Suppressor macrophage (primary cell): ENCODE measurements at regions not wholly inside any gene's neighbourhood (a gene's known extent, or its start where the extent isn't known, plus 50 kb on each side); places are given as distances from the start of the nearest gene placed in this dataset.

Source experiments
- DNase-seq, 4 experiments: peaks; one replicate each; pipeline ENCODE4 v3.0.0-alpha.2; 2020 to 2022

DNA sequence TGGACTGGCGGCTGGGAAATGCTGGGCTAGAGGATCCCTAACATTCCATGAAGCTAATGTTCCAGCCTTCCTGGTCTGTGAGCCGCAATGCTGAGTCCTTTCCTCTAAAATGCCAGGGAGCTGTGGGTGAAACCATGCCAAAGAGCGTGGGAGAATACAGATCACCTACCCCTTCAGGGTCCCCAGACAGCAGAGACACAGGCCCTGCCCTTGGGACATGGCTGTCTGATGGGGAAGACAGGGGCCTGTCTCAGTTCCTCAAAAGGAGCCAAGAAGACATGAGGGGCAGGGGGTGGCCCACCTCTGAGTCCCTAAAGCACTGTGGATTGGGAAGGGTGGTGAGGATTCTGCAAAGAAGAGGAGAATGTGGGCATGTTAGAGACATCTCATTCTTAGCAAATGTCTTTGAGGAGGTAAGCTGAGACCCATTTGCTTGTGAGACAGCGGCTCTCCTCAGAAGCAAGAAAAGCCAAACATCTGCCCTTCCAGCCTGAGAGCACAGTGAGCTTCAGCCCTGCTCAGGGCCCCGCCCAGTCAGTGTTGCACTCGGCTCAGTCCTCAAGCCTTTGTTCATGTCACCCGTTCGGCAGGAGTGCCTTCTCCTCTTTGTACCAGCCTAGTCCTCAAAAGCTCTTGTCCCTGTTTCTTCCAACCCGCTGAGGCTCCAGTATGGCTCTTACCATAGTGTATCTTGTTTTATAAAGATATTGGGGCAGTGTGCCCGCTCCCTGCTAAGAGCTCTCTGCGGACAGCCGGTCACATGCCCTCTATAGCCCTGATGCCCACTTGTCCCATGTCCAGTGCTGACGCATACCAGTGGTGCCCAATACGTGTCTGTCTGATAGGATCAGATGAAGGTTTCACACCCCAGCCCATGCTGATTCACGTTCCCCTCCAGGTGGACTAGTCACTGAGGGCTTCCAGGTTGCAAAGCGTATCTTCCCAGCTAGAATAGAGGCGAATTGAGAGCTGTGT lies 286.2 kb downstream of the CYP26B1 start:
- no peak for DNase-seq

DNA sequence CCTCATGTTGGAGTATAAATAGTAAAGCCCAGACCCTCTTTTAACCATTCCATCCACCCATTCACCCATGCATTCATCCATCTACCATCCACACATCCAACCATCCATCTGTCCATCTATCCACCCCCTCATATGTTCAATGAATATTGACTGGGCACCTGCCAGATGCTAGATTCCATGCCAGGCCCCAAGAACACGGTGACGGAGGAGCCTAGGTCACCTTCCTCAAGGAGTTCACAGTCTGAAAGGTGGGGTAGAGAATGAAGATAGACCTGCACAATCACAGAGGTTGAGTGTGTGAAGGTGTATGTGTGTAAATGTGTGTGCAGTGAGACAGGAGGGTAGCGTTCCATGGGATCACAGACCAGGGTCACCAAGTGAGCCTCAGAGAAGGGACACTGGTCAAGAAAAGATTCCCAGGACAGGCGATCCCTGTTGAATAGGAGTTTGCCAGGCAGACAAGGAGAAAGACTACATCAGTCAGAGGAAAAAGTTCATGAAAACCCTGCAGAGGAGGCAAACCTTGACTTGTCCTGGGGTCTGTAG lies 287.2 kb downstream of the CYP26B1 start:
- DNase-seq = no peak

DNA sequence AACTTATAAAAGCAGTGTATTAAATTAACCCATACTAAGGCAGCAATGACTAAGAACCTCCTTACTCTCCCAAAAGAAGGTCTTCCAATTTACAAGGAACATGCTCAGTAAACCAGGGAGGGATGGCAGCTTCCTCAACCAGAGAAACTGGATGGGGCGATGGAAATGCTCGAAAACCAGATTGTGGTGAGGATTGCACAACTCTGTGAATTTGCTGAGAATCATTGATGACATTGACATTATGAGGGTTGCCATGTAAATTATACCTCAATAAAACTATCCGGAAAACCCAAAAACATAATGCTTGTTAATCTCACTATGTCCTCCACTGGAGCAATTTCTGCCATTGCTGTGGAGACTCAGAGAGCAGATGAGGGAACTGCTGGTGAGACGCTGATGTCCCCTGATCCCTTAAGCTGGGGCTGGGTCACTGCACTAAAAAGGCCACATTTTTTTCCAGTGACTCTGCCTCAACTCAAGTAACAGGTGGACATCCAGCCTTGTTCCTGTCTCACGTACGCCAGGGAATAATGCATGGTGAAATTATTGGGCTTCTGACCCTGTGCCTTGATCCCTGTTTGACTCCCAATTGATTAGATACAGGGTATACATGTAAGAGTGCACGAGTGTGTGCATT lies 288.3 kb downstream of the CYP26B1 start:
- no peak for DNase-seq

DNA sequence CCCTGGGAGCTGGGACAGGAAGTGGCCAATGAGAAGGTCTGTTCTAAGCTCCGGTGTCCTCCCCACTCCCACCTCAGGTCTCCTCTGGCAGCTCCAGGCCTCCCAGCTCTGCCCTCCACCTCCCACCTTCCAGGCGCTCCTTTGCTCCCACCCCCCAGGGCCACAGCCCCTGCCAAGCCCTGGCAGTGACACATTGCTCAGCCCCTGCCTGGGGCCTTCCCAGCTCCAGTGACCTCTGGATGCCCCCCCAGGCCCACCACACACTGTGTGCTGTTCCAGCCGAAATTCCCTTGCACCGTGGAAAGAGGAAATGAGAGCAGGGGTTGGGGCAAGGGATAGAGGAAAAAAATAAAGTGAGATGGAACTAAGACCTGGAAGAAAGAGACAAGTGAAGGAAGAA lies 289.6 kb downstream of the CYP26B1 start:
- DNase-seq = no peak

DNA sequence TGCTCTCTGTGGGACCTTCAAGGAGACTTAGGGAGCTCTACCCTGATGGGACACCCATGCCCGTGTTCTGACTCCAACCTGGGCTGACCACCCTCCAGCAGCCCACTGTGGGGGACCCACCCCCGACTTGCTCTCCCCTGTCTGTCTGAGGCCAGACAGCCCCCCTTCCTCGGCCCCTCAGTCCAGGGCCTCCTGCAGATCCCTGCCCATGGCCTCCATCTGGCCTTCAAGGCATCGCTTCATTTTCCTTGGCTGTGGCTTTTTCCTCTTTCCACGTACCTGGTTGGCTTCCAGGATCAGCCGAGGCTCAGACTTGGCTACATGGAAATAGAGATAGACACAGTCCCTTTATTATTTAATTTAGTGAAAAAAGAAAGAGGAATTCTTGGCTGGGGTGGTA lies 290.0 kb downstream of the CYP26B1 start:
- no peak for DNase-seq

DNA sequence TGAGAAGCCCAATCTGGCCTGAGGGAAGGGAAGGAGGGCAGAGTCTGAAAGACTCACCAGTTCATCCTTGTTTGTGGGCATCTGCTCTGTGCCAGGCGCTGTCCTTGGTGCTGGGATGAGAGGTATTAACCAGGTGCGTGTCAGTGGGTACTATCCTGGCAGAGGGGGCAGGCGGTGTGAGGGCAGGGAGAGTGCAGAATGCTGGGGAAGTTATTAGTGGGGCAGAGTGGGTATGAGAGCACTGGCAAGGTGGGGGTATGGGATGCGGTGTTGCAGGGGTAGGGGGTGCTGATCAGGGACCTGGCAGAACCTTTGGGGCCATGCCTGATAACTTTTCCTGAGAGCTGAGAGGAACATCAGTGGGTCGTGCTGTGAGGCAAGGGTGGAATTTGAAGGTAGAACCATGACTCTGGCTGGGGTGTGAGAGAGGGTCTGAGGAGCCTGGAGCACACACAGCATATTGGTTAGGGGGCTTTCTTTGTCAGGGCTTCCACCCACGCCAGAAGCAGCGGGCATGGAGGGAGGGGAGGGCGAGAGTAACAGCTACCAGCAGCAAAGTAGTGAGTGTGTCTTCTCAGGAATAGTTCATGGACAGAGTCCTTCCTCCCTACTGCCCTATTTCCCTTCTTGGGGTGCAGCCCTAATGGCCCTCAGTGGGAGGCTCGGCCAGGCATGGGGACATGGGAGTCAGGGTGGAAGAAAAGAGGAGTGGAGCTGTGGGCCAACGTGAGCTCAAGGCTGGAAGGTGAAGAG lies 290.7 kb downstream of the CYP26B1 start:
- peak in 1 of 4 experiments; percentile 4 for DNase-seq

DNA sequence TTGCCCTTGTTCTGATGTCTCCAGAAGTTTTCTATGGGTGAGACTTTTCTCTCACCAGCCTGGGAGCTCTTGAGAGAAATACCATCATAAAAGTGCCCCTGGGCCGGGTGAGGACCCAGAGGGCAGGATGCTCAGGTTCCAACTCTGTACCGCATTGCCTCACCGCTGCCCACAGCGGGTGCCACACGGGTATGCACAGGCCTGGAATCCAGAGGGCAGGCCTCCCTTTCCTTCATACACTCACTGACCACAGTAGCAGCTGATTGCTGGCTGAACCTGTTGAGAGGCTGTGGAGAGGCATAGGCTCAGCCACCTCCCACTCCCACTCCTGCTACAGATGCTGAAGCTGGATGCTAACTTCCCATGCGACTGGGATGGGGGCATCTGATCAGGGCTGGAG lies 293.8 kb downstream of the CYP26B1 start:
- no peak for DNase-seq

DNA sequence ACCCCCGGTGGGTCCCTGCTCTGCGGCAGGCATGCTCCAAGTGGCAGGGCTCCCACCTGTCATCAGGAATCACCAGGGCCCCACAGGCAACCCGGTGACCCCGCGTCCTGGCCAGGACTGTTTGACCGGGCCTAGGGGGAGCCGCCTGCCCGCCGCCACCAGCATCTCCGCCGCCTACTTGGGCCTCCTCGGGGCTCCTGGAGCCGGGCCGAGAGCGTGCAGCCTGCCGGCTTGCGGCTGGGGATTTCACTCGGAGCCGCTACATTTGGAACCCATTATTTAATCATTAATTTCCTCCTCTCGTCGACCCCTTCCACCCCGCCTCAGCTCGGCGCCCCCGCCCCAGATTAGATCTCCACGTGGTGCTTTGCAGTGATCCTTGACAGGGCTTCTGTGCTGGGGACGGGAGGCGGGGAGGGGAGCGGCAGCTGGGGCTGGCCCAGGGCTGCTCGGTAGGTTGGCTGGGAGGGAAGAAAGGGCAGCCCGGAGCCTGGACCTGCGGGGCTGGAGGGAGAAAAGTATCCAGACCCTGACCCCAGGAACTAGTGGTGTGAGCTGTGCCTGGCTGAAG lies 295.4 kb downstream of the CYP26B1 start:
- no peak for DNase-seq

DNA sequence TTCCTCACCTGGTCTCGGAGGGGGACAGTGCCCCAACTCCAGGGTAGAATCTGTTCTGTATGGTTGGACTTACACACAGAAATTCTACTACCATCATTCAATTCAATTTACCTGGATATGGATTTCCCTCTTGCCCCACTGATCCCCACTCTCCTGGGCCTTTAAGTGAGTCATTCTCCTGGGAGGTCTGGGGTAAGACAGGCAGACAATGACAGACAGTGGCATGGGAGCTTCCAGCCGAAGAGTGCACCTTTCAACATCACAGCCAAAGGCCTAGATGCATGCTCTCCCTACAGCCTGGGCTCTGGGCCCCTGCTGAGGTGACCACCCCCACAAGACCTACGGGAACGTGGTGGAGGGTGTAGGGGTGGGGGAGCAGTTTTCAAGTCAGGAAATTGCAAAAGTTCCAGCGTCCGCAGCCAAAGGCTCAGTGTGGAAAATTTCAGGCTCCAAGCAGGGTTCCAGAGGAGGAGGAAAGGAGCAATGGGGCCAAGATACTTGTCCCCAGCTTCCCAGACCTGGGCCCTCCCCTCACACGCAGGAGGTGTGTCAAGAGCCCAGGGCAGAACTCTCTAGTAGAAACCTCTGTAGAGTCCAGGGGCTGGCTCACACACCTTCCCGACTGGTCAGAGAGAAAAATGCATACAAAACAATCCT lies 296.4 kb downstream of the CYP26B1 start:
- no peak for DNase-seq

DNA sequence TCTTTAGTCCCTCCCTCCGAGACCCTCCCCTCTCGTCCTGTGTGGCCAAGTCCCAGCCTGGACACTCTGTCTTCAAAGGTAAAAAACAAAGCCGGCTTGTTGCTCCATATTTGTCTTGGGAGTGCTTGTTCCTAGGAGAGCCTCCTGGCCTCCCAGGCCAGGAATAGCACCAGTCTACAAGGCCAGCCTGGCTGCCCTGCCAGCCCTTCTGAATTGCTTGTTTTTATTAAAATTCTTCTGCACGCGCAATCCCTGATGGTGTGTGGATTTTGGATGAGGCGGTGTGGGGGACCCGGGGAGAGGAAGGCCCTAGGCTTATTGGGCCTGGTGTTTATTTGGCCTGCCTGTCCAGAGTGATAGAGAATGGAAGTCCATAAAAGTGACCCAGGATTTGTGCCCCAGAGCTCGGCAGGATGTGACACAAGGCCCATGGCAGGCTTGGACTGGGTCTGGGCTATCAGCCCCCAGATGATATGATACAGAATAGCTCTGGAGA lies 297.3 kb downstream of the CYP26B1 start:
- DNase-seq = no peak

DNA sequence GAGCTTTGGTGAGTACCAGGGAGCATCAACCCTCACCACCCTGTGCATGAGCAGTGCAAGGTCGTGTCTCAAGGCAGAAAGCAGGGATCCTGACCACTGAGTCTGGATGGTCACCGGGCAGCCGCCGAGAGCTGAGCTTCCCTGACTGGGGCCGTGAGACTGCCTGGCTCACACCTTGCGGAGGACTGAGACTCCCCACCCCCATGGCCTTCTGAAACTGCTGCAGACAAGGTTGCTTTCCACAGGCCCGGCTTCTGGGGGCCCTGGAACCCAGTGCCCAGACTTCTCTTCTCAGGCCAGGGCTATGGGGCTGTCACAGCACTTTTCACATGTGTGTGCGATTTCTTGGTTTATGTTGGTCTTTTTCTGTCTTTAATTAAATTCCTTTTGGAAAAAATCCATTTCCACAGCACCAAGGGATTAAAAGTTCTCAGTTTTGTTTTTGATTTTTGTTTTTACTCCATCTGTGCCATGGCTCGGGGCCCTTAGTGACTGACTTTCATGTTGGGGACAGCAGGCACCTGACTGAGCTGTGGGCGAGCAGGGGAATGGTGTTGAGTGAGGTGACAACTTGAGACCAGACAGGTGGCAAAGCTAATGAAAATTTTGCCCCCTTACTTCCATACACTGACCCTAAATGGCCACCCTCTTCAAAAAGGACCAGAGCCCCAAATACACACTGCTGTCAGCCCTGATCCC lies 297.9 kb downstream of the CYP26B1 start:
- no peak for DNase-seq

DNA sequence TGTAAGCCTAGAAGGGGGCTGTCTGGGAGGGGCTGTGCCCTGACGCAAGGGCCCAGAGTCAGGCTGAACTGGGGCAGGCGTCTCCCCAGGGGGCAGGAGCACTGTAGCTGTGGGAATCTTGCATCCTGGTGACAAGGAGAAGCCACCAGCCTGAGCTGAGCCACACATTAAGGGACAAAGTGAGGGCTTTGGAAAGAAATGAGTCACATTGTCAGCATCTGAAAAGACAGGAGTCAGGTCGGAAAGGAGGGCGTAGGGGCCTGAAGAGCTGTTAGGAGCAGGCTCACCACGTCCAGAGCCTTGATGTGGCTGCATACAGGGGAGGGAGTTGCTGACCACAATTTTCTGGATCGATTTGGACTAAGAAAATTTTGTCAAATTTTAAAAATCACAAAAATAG lies 298.6 kb downstream of the CYP26B1 start:
- no peak for DNase-seq

DNA sequence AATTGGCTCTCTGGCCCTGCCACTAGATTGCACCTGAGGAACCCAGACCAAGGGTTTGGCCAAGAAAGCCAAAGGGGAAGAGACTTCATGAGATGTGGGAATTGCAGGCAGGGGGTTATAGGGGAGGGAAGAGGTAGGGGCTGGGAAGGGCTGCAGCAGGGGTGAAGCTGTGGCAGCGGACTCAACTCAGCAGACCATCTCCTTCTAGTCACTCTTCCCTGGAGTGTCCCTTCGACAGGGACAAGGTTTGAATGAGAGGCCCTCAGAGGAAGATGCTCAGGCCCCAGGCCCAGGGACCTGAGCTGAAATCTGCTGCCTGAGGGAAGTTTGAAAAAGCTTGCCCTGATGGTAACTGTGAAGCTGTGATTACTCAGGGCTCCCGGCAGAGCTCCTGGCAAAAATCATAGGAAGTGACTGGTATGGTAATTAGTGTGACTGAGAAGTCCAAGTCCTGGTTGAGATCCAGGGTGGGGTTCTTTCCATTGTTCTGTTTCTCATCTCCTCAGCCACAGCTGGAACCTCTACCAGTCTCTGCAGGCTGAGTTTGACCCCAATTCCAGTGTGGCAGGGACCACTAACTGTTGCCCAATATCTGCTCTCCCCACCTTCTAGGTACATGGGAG lies 300.9 kb downstream of the CYP26B1 start:
- no peak for DNase-seq

DNA sequence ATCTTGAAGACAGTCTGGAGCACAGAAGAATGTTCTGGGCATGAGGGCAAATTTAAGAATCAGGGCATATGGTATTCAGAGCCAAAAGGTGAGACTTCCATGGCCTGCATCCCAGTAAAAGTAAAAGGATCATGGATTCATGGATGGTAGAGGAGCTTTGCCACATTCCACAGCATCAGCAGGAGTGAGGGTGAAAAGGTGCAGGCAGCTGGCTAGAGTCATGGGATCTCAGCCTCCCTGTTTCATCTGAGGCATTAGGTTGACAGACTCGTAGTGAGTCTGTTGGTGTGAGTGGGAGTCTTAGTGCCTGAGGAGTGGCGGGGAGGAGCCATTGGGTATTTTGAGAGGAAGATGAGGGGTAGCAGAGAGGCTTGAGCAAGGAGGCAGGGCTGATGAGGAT lies 301.6 kb downstream of the CYP26B1 start:
- no peak for DNase-seq

DNA sequence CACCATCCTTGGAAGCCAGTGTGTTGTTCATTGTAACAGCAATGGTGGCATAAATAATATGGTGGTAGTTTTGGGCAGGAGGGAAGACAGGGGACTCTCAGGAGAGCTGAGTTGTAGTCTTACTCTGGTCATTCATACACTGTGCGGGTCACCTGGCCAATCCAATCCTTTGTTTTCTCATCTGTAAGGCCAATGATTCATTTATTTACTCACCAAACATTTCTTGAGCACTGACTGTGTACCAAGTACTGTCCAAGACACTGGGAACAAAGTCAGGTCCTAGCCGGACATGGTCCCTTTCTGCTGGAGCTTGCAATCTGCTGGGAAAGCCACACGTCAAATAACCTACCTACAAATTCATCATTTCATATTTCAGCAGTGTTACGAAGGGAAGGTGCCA lies 302.7 kb downstream of the CYP26B1 start:
- DNase-seq = no peak

DNA sequence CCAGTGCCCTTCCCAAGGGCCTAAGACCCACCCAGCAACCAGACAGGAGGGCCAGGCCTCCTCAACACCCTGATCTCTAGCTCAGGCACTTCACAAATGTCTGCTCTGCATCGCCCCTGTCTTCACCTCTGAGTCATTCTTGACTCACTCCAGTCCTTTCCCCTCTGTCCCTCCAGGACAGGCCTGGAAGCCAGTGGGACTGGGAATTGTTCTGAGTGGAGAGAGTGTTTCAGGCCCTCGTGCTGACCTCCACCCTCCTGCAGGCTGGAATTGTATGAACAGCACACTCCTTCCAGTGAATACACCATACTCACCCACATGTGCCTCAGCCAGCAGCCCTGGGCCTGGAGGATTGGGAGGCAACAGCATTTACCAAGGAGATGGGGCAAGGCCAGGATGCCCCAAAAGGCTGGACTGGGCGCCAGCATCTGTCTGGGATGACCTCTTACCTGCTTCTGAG lies 304.2 kb downstream of the CYP26B1 start:
- no peak for DNase-seq

DNA sequence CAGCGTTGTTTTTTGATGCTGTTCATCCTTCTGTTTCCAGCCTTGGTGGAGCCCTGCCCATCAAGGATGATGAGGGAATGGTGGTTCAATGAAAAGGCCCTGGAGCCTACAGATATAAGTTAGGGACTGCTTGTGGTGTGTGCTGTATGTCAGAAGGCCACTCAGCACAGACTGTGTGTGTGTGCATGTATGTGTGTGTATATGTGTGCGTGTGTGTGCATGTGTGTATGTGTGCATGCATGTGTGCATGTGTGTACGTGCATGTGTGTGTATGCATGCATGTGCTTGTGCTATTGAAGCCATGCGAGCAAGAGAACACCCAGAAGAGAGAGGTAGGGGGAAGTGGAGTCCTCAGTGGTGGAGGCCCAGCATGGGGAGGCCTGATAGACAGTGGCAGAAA lies 304.9 kb downstream of the CYP26B1 start:
- no peak for DNase-seq

DNA sequence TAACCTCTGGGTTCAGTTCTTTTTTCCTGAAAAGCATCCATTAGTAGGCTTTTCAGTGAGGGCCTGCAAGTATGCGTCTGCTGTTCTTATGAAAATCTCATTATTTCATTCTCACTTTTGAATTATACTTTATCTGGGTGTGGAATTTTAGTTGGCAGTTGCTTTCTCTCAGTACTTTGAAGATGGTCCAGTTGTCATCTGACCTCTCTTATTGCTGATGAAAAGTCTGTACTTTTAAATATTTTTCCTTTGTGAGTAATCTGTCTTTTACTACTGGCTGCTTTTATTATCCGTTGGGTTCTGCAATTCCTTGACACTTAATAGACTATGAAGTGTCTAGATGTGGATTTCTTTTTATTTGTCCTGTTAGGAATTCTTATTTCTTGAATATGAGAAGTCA lies 307.8 kb downstream of the CYP26B1 start:
- no peak for DNase-seq

DNA sequence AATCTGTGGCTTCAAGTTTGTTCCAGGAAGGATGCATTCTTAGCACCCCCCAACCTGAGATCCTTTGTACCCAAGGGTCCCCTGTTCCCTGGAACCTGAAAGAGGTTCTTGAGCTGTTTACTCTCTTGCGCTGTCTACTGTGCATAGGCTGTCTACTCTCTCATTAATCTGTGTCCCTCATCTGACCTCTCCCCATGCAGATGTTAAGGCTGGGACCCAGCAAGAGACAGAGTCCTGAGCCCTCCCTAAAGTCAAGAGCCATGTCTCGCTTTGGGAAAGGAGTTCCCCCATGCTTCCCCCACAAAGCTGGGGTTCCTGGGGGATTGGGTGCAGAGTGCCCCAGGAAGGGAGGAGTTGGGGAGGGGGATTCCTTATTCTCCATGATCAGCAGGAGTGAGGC lies 312.9 kb downstream of the CYP26B1 start:
- no peak for DNase-seq

DNA sequence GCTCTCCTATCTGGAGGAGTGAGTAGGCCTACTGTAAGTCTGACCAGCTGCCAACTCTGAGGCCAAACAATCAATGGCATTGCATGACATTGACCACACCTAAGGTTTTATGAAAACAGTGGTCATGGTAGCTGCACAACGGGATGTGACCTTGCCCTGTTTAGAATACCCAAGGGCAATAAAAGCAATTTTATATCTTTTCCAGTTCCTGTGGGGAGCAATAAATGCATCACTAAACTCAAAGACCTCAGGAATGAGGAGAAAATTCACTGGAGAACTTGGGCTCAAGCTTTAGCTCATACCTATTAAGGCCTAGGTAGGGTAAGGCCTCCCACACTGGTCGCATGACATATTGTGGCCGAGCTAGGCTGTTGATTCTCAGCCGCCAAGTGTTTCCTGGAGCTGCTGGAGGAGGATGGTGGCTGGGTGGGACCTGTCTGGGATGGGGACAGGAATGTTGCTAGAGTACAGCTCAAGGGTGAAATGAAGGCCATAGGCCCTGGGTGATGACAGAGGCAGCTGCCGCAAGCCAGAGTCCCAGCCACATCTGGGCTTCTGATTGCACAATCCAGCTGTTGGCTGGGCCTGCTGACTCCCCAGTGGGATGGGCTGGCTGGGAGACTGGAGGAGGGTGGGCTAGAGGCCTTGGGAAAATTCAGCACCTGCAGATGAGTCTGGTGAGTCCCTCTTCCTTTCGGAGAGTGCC lies 313.7 kb downstream of the CYP26B1 start:
- no peak for DNase-seq
